HEK293 (cell line): ENCODE measurements at regions not wholly inside any gene's neighbourhood (a gene's known extent, or its start where the extent isn't known, plus 50 kb on each side); places are given as distances from the start of the nearest gene placed in this dataset.
"Not testable (repeated sequence)": the region's sequence is repeated elsewhere in the genome, so short reads cannot be mapped to it uniquely, and the experiment has no call there.

Experiments
- CTCF ChIP-seq: fragments of 450-650 bp; formaldehyde crosslinking; IDR thresholded peaks from 2 replicates; pipeline ENCODE4 v1.5.1; 2016; ENCODE audit warnings: missing biosample characterization, missing genetic modification characterization
- KLF1 ChIP-seq: fragments of 450-650 bp; formaldehyde crosslinking; IDR thresholded peaks from 2 replicates; pipeline ENCODE4 v1.5.1; 2016; ENCODE audit warnings: missing biosample characterization, missing genetic modification characterization
- MYNN ChIP-seq: fragments of 450-650 bp; formaldehyde crosslinking; IDR thresholded peaks from 2 replicates; pipeline ENCODE4 v1.5.1; 2016; ENCODE audit warnings: missing biosample characterization, missing genetic modification characterization, borderline replicate concordance
- PBX3 ChIP-seq: sonication (generic); formaldehyde crosslinking; IDR thresholded peaks from 2 replicates; pipeline ENCODE4 v1.8.1; 2022; ENCODE audit warnings: mild to moderate bottlenecking, moderate library complexity, missing genetic modification reagents
- ZNF274 ChIP-seq, 2 experiments: fragments of 200-500 bp in 1 of 2; fragments of 450-650 bp in 1 of 2; sonication (Bioruptor generic) in 1 of 2; formaldehyde crosslinking in 1 of 2; IDR thresholded peaks; 2 replicates each; pipeline versions ENCODE4 v1.5.1 to v1.6.1; 2014 to 2016; ENCODE audit warnings: borderline replicate concordance in 1 of 2, inconsistent platforms in 1 of 2, low read length in 1 of 2, missing biosample characterization in 1 of 2, missing genetic modification characterization in 1 of 2
- ZNF404 ChIP-seq: fragments of 450-650 bp; formaldehyde crosslinking; IDR thresholded peaks from 2 replicates; pipeline ENCODE4 v1.5.1; 2017; ENCODE audit warnings: missing biosample characterization, missing genetic modification characterization
- ZNF629 ChIP-seq: fragments of 450-650 bp; formaldehyde crosslinking; IDR thresholded peaks from 2 replicates; pipeline ENCODE4 v1.5.1; 2017; ENCODE audit warnings: missing biosample characterization, missing genetic modification characterization
- ZNF707 ChIP-seq: fragments of 450-650 bp; formaldehyde crosslinking; IDR thresholded peaks from 2 replicates; pipeline ENCODE4 v1.5.1; 2016; ENCODE audit warnings: missing biosample characterization, missing genetic modification characterization
- ZSCAN30 ChIP-seq: fragments of 450-650 bp; IDR thresholded peaks from 2 replicates; pipeline ENCODE4 v1.5.1; 2018; ENCODE audit warnings: missing biosample characterization, mild to moderate bottlenecking, missing genetic modification characterization, moderate library complexity

- TF ChIP-seq KLF1 (tag by site-specific recombination); MYNN; CTCF (tag by site-specific recombination); PBX3; ZNF707 (tag by site-specific recombination); ZNF274 (IDR thresholded peaks at IDR 0.05; ENCODE audit: low read length); ZNF274 (tag by site-specific recombination; IDR thresholded peaks at IDR 0.05; ENCODE audit: borderline replicate concordance); ZNF629 (tag by site-specific recombination); ZSCAN30 (tag by site-specific recombination); ZNF404 (tag by site-specific recombination): not testable (repeated sequence)
Measured at GRCh38 chr4:155054042-155054441, 154.4 kb upstream of the NPY2R start.
